Neural cell (in vitro differentiated cells): ENCODE measurements at regions not wholly inside any gene's neighbourhood (a gene's known extent, or its start where the extent isn't known, plus 50 kb on each side); places are given as distances from the start of the nearest gene placed in this dataset.

Source experiments
- H2AFZ ChIP-seq: fragments of 200-600, 300-800 bp; sonication (generic), shearing (Covaris generic); 2 replicates; pipeline ENCODE4 v1.6.0; 2014; ENCODE audit warnings: low read depth, mild to moderate bottlenecking, antibody characterized with exemption, low read length, moderate library complexity
- H3F3A ChIP-seq: fragments of 200-600 bp; shearing (Covaris generic); 2 replicates; pipeline ENCODE4 v1.6.1; 2016; ENCODE audit warnings: mild to moderate bottlenecking, moderate library complexity, mixed read lengths, antibody characterized with exemption, low read length; ENCODE audit not compliant: insufficient read depth, poor library complexity, severe bottlenecking
- H3K27ac ChIP-seq: fragments of 200-600, 300-800 bp; sonication (generic), shearing (Covaris generic); 2 replicates; pipeline ENCODE4 v1.5.1; 2014; ENCODE audit warnings: mild to moderate bottlenecking, low read length, moderate library complexity
- H3K27me3 ChIP-seq: fragments of 300-800, 200-600 bp; sonication (generic), shearing (Covaris generic); 2 replicates; pipeline ENCODE4 v1.6.0; 2014; ENCODE audit warnings: mild to moderate bottlenecking, low read depth, low read length, moderate library complexity; ENCODE audit not compliant: insufficient read depth
- H3K36me3 ChIP-seq: fragments of 300-800, 200-600 bp; sonication (generic), shearing (Covaris generic); 2 replicates; pipeline ENCODE4 v1.5.1; 2014; ENCODE audit warnings: mild to moderate bottlenecking, antibody characterized with exemption, low read length, moderate library complexity; ENCODE audit not compliant: insufficient read depth
- H3K4me2 ChIP-seq: fragments of 300-800, 200-600 bp; sonication (generic), shearing (Covaris generic); 2 replicates; pipeline ENCODE4 v1.6.0; 2014; ENCODE audit warnings: mild to moderate bottlenecking, low read length
- H3K4me3 ChIP-seq: fragments of 300-800, 200-600 bp; sonication (generic), shearing (Covaris generic); 2 replicates; pipeline ENCODE4 v1.5.1; 2014; ENCODE audit warnings: mild to moderate bottlenecking, low read length, moderate library complexity
- H3K79me2 ChIP-seq: fragments of 200-600 bp; shearing (Covaris generic); replicated peaks from 2 replicates; pipeline ENCODE4 v1.6.0; 2014; ENCODE audit warnings: mild to moderate bottlenecking, low read length, moderate library complexity; ENCODE audit not compliant: insufficient read depth
- H3K9ac ChIP-seq: fragments of 300-800, 200-600 bp; sonication (generic), shearing (Covaris generic); 2 replicates; pipeline ENCODE4 v1.6.1; 2016; ENCODE audit warnings: mild to moderate bottlenecking, low read length, mixed read lengths
- H3K9me2 ChIP-seq: fragments of 200-600 bp; shearing (Covaris generic); 2 replicates; pipeline ENCODE4 v1.6.1; 2016; ENCODE audit warnings: mild to moderate bottlenecking, low read length, mixed read lengths; ENCODE audit not compliant: insufficient read depth
- H3K9me3 ChIP-seq: fragments of 200-600, 300-800 bp; sonication (generic), shearing (Covaris generic); 2 replicates; pipeline ENCODE4 v1.6.1; 2016; ENCODE audit warnings: mild to moderate bottlenecking, mixed run types, low read length, moderate library complexity, mixed read lengths
- H4K20me1 ChIP-seq: fragments of 200-600 bp; shearing (Covaris generic); 2 replicates; pipeline ENCODE4 v1.6.1; 2016; ENCODE audit warnings: mild to moderate bottlenecking, mixed run types; ENCODE audit not compliant: insufficient read depth
- CTCF ChIP-seq: fragments of 450-650 bp; IDR thresholded peaks from 2 replicates; pipeline ENCODE4 v1.5.1; 2014; ENCODE audit warnings: antibody characterized with exemption, mild to moderate bottlenecking, moderate library complexity; ENCODE audit not compliant: poor library complexity, severe bottlenecking
- EP300 ChIP-seq: fragments of 450-650 bp; conservative IDR thresholded peaks from 2 replicates; pipeline ENCODE4 v1.6.1; 2014; ENCODE audit warnings: antibody characterized with exemption, mild to moderate bottlenecking, moderate library complexity; ENCODE audit not compliant: poor library complexity, severe bottlenecking
- EZH2 ChIP-seq: fragments of 200-600, 300-800 bp; shearing (Covaris generic), sonication (generic); IDR thresholded peaks from 2 replicates; pipeline ENCODE4 v1.6.1; 2014; ENCODE audit warnings: antibody characterized with exemption, low read length, borderline replicate concordance, mild to moderate bottlenecking; ENCODE audit not compliant: insufficient read depth, poor library complexity, severe bottlenecking
- MXI1 ChIP-seq: fragments of 450-650 bp; conservative IDR thresholded peaks from 2 replicates; pipeline ENCODE4 v1.6.1; 2014; ENCODE audit warnings: antibody characterized with exemption, mild to moderate bottlenecking; ENCODE audit not compliant: poor library complexity, severe bottlenecking
- POLR2AphosphoS5 ChIP-seq: IDR thresholded peaks from 2 replicates; pipeline ENCODE4 v1.6.1; 2012
- RAD21 ChIP-seq: fragments of 450-650 bp; conservative IDR thresholded peaks from 2 replicates; pipeline ENCODE4 v1.6.1; 2014; ENCODE audit warnings: antibody characterized with exemption, mild to moderate bottlenecking, moderate library complexity
- REST ChIP-seq: IDR thresholded peaks from 2 replicates; pipeline ENCODE4 v1.6.1; 2012; ENCODE audit warnings: borderline replicate concordance
- SMC3 ChIP-seq: fragments of 450-650 bp; conservative IDR thresholded peaks from 2 replicates; pipeline ENCODE4 v1.6.1; 2014; ENCODE audit warnings: antibody characterized with exemption, mild to moderate bottlenecking, moderate library complexity; ENCODE audit not compliant: poor library complexity
- TAF1 ChIP-seq: IDR thresholded peaks from 2 replicates; pipeline ENCODE4 v1.6.1; 2012; ENCODE audit warnings: low read depth

- Histone ChIP-seq H4K20me1 (no peaks in the 10 kb centered on the region), H3K27me3 (no peaks in the 10 kb centered on the region), H3K9ac (no peak overlapping the region), H3K4me3 (no peak overlapping the region), H3K79me2 (no peaks in the 10 kb centered on the region), H3K4me2 (no peak overlapping the region), H3K9me2 (no peaks in the 10 kb centered on the region), H3K36me3 (no peaks in the 10 kb centered on the region), H3K9me3 (no peaks in the 10 kb centered on the region), H3F3A (no peaks in the 10 kb centered on the region), H3K27ac (peak overlapping the region; percentile 38), H2AFZ (no peak overlapping the region)
- no peak for TF ChIP-seq SMC3
- TF ChIP-seq EP300 = no peak
- TF ChIP-seq EZH2 = no peak
- TF ChIP-seq RAD21 = no peak
- no peak for TF ChIP-seq MXI1
- TF ChIP-seq CTCF = no peak
- no peak for TF ChIP-seq REST
- TF ChIP-seq POLR2AphosphoS5 = no peak
- no peak for TF ChIP-seq TAF1
Observed at GRCh38 chr5:75993183-75993582, 90.0 kb upstream of the SV2C start.

GRCh38 chr5:75992753-75993152, 90.4 kb upstream of the SV2C start:
- Histone ChIP-seq H4K20me1 (no peaks in the 10 kb centered on the region), H3F3A (no peaks in the 10 kb centered on the region), H3K4me3 (no peak overlapping the region), H3K4me2 (no peak overlapping the region), H3K9me2 (no peaks in the 10 kb centered on the region), H3K9ac (no peak overlapping the region), H3K79me2 (no peaks in the 10 kb centered on the region), H3K9me3 (no peaks in the 10 kb centered on the region), H2AFZ (no peak overlapping the region), H3K27me3 (no peaks in the 10 kb centered on the region), H3K36me3 (no peaks in the 10 kb centered on the region), H3K27ac (no peak overlapping the region)
- no peak for TF ChIP-seq POLR2AphosphoS5
- TF ChIP-seq RAD21 = no peak
- TF ChIP-seq MXI1 = no peak
- no peak for TF ChIP-seq EP300
- TF ChIP-seq REST = no peak
- TF ChIP-seq CTCF = no peak
- no peak for TF ChIP-seq EZH2
- no peak for TF ChIP-seq SMC3
- no peak for TF ChIP-seq TAF1
